HG02885 (cell line): ENCODE measurements at regions not wholly inside any gene's neighbourhood (a gene's known extent, or its start where the extent isn't known, plus 50 kb on each side); places are given as distances from the start of the nearest gene placed in this dataset.

ENCODE experiments used
- ATAC-seq: cut with Tn5 transposase; IDR thresholded peaks from one replicate; pipeline ENCODE4 v1.9.1; 2021; ENCODE audit warnings: mild to moderate bottlenecking; ENCODE audit not compliant: unreplicated experiment, poor library complexity

DNA sequence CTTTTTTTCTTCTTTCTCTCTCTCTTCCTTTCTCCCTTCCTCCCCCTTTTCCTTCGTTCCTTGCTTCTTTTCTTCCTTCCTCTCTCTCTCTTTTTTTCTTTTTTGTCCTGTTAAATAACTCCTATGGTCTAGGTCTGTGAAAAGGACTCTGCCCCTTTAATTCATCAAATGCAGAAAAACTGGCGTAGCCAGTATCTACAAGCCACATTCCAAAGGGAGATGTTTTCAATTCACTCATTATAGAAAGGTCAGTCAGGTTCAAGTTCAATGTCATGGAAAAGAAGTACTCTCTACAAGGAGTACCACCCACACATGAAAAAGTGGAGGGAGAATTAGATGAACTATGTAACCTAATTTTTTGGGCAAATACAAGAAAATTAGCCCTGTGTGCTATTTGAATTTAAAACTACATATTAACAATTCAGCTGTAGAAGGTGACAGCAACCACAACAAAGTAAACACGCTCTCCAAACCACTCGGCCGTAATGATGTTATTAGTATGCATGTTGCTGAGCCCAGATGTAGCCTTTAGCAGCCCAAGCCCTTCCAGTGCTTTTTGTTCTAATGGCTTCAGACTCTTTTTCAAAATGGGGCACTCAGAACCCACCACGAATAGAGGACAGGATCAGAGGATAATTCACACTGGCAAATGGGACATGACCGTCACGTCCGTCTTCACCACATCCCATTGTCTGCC lies 735.4 kb upstream of the FANCL start:
- ATAC-seq = no peak

DNA sequence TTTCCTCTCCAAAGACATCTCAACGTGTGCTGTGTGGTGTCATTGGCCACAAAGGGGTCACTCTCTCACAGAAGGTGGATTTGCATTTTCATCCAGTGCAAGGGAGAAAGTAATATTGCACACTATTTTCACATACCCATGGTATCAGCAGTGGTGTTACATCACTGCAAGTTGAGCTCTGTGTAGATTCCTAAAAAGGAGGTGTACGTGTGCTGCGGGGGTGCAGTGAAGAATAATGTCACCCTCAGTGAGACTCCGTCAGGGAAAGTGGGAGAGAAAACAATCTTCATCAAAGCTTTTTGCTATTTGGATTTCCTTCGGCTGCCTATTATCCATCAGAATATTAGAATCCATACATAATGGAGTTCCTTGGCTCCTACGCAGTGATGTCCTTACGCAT lies 733.8 kb upstream of the FANCL start:
- ATAC-seq = no peak

GRCh38 chr2:58974426-58974825 lies 733.3 kb upstream of the FANCL start:
- no peak for ATAC-seq

DNA sequence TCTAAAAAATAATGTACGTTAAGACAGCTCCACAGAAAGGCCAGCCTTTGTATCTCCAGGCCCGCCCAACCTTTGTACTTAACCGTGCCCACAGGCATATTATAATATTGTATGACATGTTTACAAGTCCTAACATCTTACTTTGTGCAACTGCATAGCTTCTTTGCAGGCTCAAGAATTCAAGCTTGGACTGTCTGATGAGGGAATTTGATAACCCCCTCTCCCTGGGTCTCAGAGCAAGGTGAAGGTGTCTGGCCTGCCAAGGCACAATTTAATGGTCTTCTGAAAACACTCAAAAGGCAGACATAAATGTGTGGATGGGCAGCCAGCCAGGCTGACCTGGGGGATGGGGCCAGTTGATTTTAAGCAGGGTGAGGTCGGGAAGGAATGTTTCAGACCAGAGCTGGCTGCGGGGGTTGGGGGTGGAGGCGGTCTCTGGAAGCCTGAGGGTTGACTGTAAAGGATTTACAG lies 732.7 kb upstream of the FANCL start:
- ATAC-seq = no peak

DNA sequence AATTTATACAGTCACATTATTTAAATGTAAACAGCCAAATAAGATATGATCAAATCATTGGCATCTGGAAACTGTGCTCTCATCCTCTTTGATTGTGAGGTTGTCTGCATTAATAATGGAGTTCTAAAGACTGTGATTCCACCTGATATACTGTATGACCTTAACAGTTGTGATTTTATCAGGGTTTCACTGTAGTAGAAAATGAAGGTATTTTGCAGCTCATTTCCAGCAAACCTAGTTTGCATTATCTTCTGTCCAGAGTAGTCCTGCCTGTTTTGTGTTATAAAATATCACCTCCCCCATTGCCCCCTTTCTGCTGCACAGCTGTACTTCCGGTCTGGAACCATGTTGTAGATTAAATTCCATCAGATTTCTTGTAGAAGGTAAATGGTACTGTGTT lies 731.6 kb upstream of the FANCL start:
- no peak for ATAC-seq

GRCh38 chr2:58971511-58972360 lies 730.6 kb upstream of the FANCL start:
- ATAC-seq = no peak

DNA sequence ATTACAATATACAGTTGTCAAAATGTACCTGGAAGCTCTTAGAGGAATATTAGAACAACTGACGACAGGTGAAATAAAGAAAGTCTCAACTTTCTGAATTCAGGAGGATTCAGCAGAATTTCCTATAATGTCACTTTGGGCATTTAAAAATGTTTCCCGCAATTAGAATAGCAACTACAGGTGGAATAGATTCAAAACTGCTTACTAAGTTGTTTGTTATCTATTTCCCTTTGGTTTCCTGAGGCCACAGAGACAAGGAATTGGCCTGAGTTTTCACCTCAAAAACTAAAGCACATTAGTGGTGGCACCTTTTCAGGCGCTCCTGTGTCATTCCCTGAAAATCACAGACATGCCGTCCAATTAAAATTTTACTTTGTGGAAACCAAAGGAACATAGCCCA lies 729.2 kb upstream of the FANCL start:
- no peak for ATAC-seq

DNA sequence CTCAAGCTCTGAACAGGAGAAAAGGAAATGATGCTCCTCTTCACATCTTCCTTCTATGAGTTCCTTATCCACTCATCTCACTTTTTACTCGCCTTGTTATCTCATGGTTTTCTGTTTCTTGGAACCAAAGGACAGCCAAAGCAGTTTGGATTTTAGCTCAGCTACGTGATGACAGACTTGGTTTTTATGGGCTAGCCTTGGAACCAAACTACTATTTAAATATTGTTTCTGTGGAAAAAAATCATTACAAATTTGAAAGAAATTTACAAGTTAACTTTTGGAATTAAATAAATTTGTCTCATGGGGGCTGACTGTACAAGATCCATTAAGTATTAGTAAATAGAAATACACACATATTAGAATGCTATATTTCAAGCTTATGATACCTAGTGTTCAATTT lies 727.8 kb upstream of the FANCL start:
- ATAC-seq = no peak

- ATAC-seq = no peak
These were observed 726.6 kb upstream of the FANCL start for GRCh38 chr2:58967736-58968135.

DNA sequence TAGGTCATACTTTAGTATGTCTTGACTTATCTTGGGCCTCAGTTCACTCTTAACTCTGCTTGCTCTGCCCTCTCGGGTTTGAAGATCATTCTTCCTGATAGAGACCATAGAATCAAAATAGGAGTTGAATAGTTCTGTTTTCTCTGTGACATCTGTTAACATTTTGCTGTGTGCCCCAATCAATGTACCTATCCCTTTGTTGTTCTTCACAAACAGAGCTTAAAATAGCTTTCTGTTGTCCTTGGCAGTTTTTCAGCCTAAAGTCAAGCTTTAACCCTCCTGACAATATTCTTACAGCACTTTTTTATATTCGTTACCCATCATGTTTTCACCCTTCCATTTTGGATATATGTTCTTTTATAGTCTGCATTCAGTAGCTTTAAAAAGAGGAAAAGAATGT lies 724.5 kb upstream of the FANCL start:
- no peak for ATAC-seq

GRCh38 chr2:58959996-58960395 lies 718.9 kb upstream of the FANCL start:
- ATAC-seq = no peak

DNA sequence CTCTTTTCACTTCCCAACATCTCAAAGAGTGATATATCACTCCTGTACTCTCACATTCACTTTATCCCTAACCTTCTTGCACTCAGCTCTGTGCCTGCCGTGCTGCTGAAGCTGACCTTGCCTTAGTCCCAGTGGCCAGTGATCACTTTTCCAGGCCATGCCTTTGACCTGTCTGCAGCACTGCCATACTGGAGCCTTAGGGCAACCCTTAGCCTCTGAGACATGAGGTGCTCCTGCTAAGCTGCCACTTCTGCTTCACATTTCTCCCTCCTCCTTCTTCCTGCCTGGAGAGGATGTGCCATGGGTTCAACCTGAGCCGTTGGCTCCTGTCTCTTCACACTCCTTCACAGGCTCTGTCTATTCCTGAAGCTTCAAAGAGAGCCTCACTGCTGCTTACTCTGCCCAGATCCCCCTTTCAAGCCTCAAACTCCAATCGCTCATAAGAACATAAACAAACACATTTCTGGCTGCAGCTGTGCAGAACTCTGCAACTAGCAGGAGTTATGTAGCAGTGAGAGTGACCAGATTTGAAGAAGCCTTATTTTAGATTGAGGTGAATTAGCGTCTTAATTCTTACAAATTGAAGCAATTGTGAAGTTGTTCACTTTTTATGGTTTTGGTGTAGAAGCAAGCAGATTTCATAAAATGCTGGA lies 716.2 kb upstream of the FANCL start:
- no peak for ATAC-seq

- no peak for ATAC-seq
These were observed 713.8 kb upstream of the FANCL start for GRCh38 chr2:58954880-58955385.

DNA sequence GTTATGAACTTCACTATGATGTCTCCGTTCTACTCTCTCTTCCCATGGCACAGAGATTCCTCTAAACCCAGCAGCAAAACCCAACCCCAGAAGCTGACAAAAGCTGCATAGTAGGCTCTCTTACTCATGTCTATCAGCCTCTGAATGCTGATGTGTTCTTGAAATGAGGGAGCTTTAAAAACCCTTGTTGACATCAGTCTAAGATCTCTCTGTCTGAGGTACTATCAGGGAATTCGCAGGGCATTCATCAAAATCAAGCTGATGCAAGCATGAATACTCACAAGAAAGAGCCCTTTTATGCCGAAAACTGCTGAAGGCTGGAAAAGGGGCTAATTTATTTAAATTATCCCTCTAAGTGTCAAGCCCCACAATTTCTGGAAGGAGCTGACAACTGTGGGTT lies 710.6 kb upstream of the FANCL start:
- no peak for ATAC-seq

GRCh38 chr2:58950795-58951462 lies 709.8 kb upstream of the FANCL start:
- no peak for ATAC-seq

GRCh38 chr2:58939388-58939787 lies 698.3 kb upstream of the FANCL start:
- ATAC-seq = no peak

DNA sequence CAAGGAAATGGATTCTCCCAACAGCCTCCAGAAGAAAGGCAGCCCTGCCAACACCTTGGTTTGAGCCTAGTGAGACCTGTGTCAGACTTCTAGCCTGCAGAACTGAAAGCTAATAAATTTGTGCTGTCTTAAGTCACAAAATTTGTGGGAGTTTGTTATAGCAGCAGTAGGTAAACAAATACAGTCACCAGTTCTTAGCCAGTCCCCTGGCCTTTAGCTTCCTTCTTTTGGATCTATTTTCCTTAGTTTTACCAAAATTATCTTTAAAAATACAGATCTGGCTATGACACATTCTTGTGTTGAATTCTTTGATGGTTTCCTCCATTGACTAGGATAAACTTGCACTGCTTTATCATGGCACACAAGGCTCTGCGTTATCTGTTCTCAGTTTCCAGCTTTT lies 697.9 kb upstream of the FANCL start:
- no peak for ATAC-seq

DNA sequence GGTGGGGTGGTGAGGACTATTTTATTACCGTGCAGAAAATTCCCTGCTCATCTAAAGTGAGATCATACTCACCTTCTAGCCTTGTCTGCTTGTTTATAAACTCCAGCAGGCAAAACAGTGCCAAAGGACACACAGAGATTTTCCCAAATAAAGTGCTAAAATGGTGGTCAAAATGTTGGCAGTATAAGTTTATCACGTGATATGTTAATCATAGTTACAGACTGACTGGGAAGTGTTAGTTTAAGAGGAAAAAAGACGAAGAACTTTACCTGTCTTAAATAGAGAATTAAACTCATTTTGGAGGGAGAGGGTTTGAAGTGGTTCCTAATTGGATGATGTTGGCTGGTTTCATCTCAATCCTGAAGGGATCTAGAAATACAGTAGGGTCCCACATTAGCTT lies 691.7 kb upstream of the FANCL start:
- no peak for ATAC-seq

- no peak for ATAC-seq
These were observed 689.4 kb upstream of the FANCL start for GRCh38 chr2:58930537-58930936.

- ATAC-seq = no peak
These were observed 687.8 kb upstream of the FANCL start for GRCh38 chr2:58928973-58929372.

- no peak for ATAC-seq
These were observed 687.3 kb upstream of the FANCL start for GRCh38 chr2:58928391-58928790.
